Skeletal muscle tissue (tissue), 3 donors: ENCODE measurements at regions not wholly inside any gene's neighbourhood (a gene's known extent, or its start where the extent isn't known, plus 50 kb on each side); places are given as distances from the start of the nearest gene placed in this dataset.

Experiments used
- H3K27ac ChIP-seq: one replicate; pipeline ENCODE4 v1.7.0; 2013; ENCODE audit warnings: mild to moderate bottlenecking, low read depth, low read length, inconsistent platforms
- H3K27me3 ChIP-seq, 3 donors: one replicate each; pipeline ENCODE4 v1.7.0; 2013; ENCODE audit warnings: low read length in 3 of 3; ENCODE audit not compliant: control insufficient read depth in 3 of 3, insufficient read depth in 3 of 3
- H3K36me3 ChIP-seq, 3 donors: one replicate each; pipeline ENCODE4 v1.7.0; 2013; ENCODE audit warnings: low read length in 3 of 3; ENCODE audit not compliant: control insufficient read depth in 3 of 3, insufficient read depth in 3 of 3
- H3K4me1 ChIP-seq, 3 donors: one replicate each; pipeline ENCODE4 v1.7.0; 2013; ENCODE audit warnings: low read length in 3 of 3, mild to moderate bottlenecking in 3 of 3; ENCODE audit not compliant: control insufficient read depth in 3 of 3, insufficient read depth in 3 of 3
- H3K4me3 ChIP-seq, 3 donors: one replicate each; pipeline ENCODE4 v1.7.0; 2013; ENCODE audit warnings: low read length in 3 of 3
- H3K9ac ChIP-seq, 3 donors: one replicate each; pipeline ENCODE4 v1.7.0; 2013; ENCODE audit warnings: low read length in 3 of 3, mild to moderate bottlenecking in 3 of 3, moderate library complexity in 2 of 3, low read depth in 1 of 3
- H3K9me3 ChIP-seq, 3 donors: one replicate each; pipeline ENCODE4 v1.7.0; 2013; ENCODE audit warnings: low read length in 3 of 3; ENCODE audit not compliant: control insufficient read depth in 3 of 3
- donor health status: Osteomylitis.

- peaks cover 0 to 9% (median 2%) of the 10 kb centered on the region in 3 donors for H3K4me1 ChIP-seq
- H3K36me3 ChIP-seq: no peaks in the 10 kb centered on the region
- H3K27me3 ChIP-seq: peaks cover 14 to 25% (median 15%) of the 10 kb centered on the region in 3 donors
- H3K9me3 ChIP-seq: no peaks in the 10 kb centered on the region
- H3K27ac ChIP-seq: no peak overlapping the region
- H3K9ac ChIP-seq: no peak overlapping the region
- H3K4me3 ChIP-seq: no peak overlapping the region
Observed at GRCh38 chr1:29706936-29707335, 470.6 kb downstream of the PTPRU start.

DNA sequence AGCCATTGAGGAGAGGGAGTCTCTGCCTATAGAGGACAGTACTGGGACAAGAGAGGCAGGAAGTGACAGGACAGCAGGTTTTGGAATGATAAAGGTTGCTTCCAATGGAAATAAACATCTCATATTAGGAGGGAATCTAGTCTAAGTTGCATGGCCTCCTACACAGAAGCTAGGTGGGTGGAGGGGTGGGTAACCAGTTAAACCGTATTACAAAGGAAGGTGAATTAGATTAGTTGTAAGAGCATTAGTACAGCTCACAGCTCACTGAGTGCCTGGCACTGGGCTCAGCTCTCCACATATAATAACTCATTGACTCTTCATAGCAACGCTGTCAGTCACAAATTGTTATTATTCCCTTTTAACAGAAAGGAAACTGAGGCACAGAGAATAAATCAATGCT, 468.1 kb downstream of the PTPRU start:
- Histone ChIP-seq H3K27ac (no peak overlapping the region), H3K9ac (no peak overlapping the region), H3K36me3 (no peaks in the 10 kb centered on the region), H3K4me1 (peaks cover 0 to 4% (median 2%) of the 10 kb centered on the region in 3 donors), H3K9me3 (no peaks in the 10 kb centered on the region), H3K4me3 (no peak overlapping the region), H3K27me3 (peaks cover 14 to 22% (median 17%) of the 10 kb centered on the region in 3 donors)

DNA sequence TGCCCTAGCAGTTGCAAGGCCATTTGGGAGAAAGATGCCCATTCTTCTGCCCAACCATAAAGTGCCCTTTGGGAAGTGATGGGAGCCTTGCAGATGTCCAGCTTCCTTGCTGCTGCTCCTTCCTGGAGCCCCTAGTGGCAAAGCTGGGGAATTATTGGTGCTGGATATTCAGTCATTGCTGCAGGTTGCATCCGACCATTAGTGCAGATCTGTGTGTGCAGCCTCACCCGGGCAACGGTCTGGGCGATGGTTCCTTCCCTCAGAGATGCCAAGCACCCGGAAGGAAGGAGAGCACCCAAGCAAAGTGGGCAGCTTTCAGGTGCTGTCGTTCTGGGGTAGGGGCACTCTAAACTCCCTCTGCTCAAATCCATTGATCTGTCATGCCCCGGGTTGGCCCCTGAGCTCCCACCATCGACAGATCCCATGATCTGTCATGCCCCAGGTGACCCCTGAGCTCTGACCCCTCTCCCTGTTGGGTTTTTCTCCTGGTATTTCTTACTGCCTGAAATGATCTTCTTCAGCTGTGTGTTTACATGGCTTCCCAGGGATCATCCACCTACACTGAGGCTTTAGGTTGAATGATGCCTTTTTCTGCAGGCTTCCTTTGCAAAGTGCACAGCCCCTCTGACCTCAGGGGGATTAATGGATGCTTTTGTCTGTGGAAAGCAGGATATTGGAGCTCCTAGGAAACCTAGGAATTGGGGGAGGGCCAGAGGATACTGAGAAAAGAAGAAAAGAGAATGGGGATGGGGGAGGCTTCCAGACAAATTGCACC, 467.5 kb downstream of the PTPRU start:
- H3K27me3 ChIP-seq: peaks cover 19 to 24% (median 20%) of the 10 kb centered on the region in 3 donors
- H3K4me1 ChIP-seq: peaks cover 0 to under 1% (median 0%) of the 10 kb centered on the region in 3 donors
- no peak overlapping the region for H3K9ac ChIP-seq
- no peaks in the 10 kb centered on the region for H3K9me3 ChIP-seq
- no peak overlapping the region for H3K4me3 ChIP-seq
- H3K36me3 ChIP-seq: no peaks in the 10 kb centered on the region
- no peak overlapping the region for H3K27ac ChIP-seq

DNA sequence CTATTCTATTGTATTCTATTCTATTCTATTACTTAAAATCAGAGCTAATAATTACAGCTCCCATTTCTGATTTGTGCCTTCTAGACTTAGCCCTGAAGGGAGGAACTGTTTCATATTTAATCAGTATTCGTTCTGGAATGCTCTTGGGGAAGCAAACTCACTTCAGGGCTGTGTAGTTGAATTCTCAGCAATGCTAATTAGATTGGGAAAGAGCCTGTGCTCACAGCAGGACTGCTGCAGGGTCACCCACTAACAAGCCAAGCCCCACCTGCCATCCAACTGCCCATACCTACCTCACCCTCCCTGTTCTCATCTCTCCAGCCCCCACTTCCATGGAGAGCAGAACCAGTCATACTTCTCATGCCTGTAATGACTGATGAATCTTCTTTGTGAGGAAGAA, 464.2 kb downstream of the PTPRU start:
- H3K9me3 ChIP-seq: no peaks in the 10 kb centered on the region
- H3K27ac ChIP-seq: no peak overlapping the region
- H3K4me3 ChIP-seq: no peak overlapping the region
- no peaks in the 10 kb centered on the region for H3K36me3 ChIP-seq
- no peak overlapping the region for H3K9ac ChIP-seq
- H3K4me1 ChIP-seq: no peaks in the 10 kb centered on the region
- peaks cover 10 to 36% (median 27%) of the 10 kb centered on the region in 3 donors for H3K27me3 ChIP-seq

DNA sequence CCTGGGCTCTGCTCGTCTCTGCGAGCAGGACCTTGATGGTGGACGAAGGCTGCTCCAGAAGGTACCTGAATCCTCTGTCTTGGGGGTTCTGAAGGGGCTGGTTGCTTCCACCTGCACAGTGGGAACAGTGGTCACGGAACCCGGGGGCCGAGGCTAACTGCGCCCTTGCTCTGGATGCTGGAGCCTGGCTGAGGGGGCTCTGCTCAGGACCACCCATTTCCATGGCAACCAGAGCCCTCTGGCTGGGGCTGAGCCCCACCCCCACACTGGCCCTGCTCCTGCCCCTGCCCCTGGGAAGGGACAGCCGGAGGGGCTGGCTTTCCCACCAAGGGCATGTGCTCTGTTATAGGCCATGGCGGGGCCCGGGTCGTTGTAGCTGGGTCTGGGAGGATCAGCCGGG, 462.3 kb downstream of the PTPRU start:
- H3K4me1 ChIP-seq: no peaks in the 10 kb centered on the region
- peaks cover 0 to 4% (median 0%) of the 10 kb centered on the region in 3 donors for H3K9me3 ChIP-seq
- H3K36me3 ChIP-seq: no peaks in the 10 kb centered on the region
- peaks cover 7 to 31% (median 17%) of the 10 kb centered on the region in 3 donors for H3K27me3 ChIP-seq
- no peak overlapping the region for H3K9ac ChIP-seq
- H3K27ac ChIP-seq: no peak overlapping the region
- no peak overlapping the region for H3K4me3 ChIP-seq

DNA sequence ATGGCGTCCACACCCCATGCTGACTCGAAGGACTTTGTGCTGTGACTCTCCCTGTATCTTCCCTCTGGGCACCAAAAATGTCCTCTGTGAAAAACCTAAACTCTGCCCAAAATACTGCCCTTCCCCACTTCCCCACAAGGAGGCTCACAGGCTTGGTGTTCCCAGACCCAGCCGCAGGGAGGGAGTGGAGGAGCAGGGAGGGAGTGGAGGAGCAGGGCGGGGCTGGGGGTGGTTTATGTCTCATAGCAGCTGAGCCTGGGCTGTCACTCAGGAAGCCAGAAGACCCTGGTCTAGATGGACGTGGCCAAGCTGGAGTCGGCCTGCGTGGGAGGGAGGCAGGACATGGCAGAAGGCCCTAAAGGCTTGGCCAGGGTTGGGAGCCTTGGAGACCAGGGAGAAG, 461.7 kb downstream of the PTPRU start:
- Histone ChIP-seq H3K4me1 (no peaks in the 10 kb centered on the region), H3K9ac (no peak overlapping the region), H3K36me3 (no peaks in the 10 kb centered on the region), H3K4me3 (no peak overlapping the region), H3K9me3 (peaks cover 0 to 7% (median 0%) of the 10 kb centered on the region in 3 donors), H3K27ac (no peak overlapping the region), H3K27me3 (peaks cover 7 to 31% (median 16%) of the 10 kb centered on the region in 3 donors)

GRCh38 chr1:29697391-29697780, 461.1 kb downstream of the PTPRU start:
- no peak overlapping the region for H3K9ac ChIP-seq
- H3K27ac ChIP-seq: no peak overlapping the region
- H3K36me3 ChIP-seq: no peaks in the 10 kb centered on the region
- peaks cover 7 to 31% (median 16%) of the 10 kb centered on the region in 3 donors for H3K27me3 ChIP-seq
- H3K4me3 ChIP-seq: no peak overlapping the region
- no peaks in the 10 kb centered on the region for H3K4me1 ChIP-seq
- peaks cover 0 to 7% (median 0%) of the 10 kb centered on the region in 3 donors for H3K9me3 ChIP-seq

DNA sequence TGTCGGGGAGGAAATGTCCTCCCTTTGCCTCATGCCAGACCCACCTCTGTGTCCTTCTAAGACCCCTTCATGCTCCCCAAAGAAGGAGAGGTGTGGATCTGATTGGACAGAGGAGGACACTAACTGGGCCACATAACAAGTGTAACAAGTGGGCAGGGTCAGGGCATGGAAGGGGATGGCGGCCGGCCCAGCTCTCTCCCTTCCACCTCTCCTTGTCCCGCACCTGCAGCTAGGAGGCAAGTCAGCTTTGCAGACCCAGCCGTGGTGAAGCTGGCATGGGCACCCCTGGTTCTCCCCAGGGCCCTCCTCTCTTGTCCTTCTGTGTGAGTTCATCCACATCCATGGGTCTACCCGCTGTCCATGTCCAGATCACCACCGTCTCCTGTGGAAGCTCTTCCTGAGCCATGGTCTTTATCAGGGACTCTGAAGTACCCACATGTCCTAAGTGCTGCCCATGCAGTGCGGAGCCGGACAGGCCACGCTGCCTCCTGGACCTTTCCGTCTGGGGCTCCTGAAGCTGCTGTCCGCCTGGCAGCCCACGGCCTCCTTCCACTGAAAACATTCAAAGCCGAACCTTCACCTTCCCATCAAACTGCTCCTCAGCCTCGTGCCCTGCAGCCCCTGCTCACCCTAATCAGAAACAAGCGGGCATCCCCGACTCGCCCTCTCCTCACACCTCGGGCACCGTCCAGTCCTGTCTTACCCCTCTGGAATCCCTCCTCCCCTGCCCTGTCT, 460.5 kb downstream of the PTPRU start:
- Histone ChIP-seq H3K36me3 (no peaks in the 10 kb centered on the region), H3K27ac (no peak overlapping the region), H3K9me3 (peaks cover 0 to 7% (median 0%) of the 10 kb centered on the region in 3 donors), H3K27me3 (peaks cover 7 to 29% (median 16%) of the 10 kb centered on the region in 3 donors), H3K9ac (no peak overlapping the region), H3K4me3 (no peak overlapping the region), H3K4me1 (no peaks in the 10 kb centered on the region)

DNA sequence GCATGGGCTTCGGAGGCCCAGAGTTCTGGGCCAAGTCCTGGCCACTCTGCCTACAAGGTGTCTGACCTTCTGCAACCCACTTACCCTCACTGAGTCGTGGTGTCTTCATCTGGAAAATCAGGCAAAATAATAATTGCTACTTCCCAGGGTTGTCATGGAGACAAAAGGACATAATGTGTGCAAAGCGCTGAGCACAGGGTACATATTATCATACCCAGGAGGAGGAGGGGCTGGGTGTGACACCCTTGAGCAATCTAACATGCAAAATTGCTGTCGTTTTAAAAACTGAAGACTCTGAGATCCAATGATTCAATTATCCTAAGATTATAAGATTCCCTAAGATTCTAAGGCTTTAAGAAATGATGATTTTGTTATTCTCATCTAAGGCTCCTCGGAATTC, 459.5 kb downstream of the PTPRU start:
- H3K4me3 ChIP-seq: no peak overlapping the region
- H3K36me3 ChIP-seq: no peaks in the 10 kb centered on the region
- peaks cover 0 to 7% (median 0%) of the 10 kb centered on the region in 3 donors for H3K9me3 ChIP-seq
- no peaks in the 10 kb centered on the region for H3K4me1 ChIP-seq
- no peak overlapping the region for H3K27ac ChIP-seq
- no peak overlapping the region for H3K9ac ChIP-seq
- peaks cover 9 to 27% (median 17%) of the 10 kb centered on the region in 3 donors for H3K27me3 ChIP-seq

GRCh38 chr1:29695036-29695435, 458.7 kb downstream of the PTPRU start:
- H3K36me3 ChIP-seq: no peaks in the 10 kb centered on the region
- peaks cover 0 to 7% (median 0%) of the 10 kb centered on the region in 3 donors for H3K9me3 ChIP-seq
- H3K4me1 ChIP-seq: no peaks in the 10 kb centered on the region
- no peak overlapping the region for H3K9ac ChIP-seq
- no peak overlapping the region for H3K27ac ChIP-seq
- peaks cover 17 to 34% (median 25%) of the 10 kb centered on the region in 3 donors for H3K27me3 ChIP-seq
- H3K4me3 ChIP-seq: no peak overlapping the region
